ENCODE measurements at regions not wholly inside any gene's neighbourhood (a gene's known extent, or its start where the extent isn't known, plus 50 kb on each side); places are given as distances from the start of the nearest gene placed in this dataset.

- TF ChIP-seq CTCF (conservative IDR thresholded peaks at IDR 0.05), result no peak
- Mint-ChIP-seq H3K27ac (no peak overlapping the region), H3K9me3 (no peaks in the 10 kb centered on the region), H3K4me3 (no peak overlapping the region), H3K36me3 (ENCODE audit: low read depth) (no peaks in the 10 kb centered on the region), H3K27me3 (ENCODE audit: insufficient read depth) (no peaks in the 10 kb centered on the region), H3K4me1 (peaks cover 6% of the 10 kb centered on the region)
- no peaks in the 10 kb centered on the region for H3K27me3 ChIP-seq (ENCODE audit: control insufficient read depth, insufficient read depth, low read length, poor library complexity, severe bottlenecking)
- H3K36me3 ChIP-seq (ENCODE audit: control insufficient read depth, insufficient read depth, low read length), result no peaks in the 10 kb centered on the region
- H3K9me3 ChIP-seq (ENCODE audit: control insufficient read depth, low read length), result no peaks in the 10 kb centered on the region
- no peak overlapping the region for H3K27ac ChIP-seq (ENCODE audit: low read depth, low read length)
- H3K9ac ChIP-seq (ENCODE audit: extremely low read depth, low read length, poor library complexity, severe bottlenecking), result no peak overlapping the region
- peak; percentile 49 for DNase-seq
- H3K4me3 ChIP-seq (ENCODE audit: low read length), result no peak overlapping the region
- no peaks in the 10 kb centered on the region for H3K4me1 ChIP-seq (ENCODE audit: control insufficient read depth, insufficient read depth, low read length)
- WGBS, 2 experiments (ENCODE audit: insufficient coverage in 1 of 2, insufficient read length in 1 of 2), result 88 to 90% methylated on average over 2 to 6 of the region's 6 CpGs
Measured at GRCh38 chr15:66873856-66874255, 171.8 kb downstream of the SMAD6 start.

DNA sequence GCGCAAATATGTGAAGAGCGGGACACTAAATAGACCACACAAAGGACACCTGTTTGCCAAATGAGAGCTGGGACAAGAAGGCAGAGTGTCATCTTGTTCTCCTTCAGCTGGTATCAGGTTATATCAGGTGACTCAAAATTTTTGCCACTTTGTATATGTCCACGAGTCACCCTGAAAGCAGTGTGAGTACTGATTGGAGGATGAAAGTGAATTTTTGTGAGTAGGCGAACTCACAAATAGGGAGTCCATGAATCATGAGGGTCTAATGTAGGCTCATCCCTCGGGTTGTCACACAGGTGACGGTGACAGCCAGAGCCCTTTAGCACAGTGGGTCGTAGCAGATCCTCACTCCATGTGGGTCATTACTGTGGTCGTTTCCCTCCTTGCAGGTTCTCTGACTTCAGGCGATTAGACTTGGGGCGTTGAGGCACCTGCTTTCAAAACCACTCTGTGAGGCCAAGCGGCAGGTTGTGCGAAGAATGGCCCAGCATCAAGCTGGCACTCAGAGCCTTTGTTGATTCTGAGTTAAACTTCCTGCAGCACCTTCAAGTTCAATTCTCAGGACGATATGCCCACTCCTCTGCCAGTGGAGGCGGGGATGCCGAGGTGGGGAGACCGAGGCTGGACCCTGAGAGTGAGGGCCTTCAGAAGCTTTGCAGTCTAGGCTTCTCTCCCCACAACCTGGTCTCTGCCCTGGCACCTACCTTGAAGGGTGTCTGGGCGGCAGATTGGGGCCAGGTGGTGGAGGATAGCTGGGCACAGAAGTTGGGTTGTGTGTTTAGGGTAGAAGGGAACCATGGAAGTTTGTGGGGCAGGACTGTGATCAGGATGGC is 173.8 kb downstream of the SMAD6 start:
- WGBS, 2 experiments (ENCODE audit: insufficient coverage in 1 of 2, insufficient read length in 1 of 2), result 92 to 94% methylated on average over 13 to 17 of the region's 17 CpGs
- H3K27ac ChIP-seq (ENCODE audit: low read depth, low read length), result no peak overlapping the region
- Mint-ChIP-seq H3K9me3 (no peaks in the 10 kb centered on the region), H3K36me3 (ENCODE audit: low read depth) (no peaks in the 10 kb centered on the region), H3K27ac (peak overlapping the region; percentile 68), H3K27me3 (ENCODE audit: insufficient read depth) (no peaks in the 10 kb centered on the region), H3K4me1 (peaks cover 8% of the 10 kb centered on the region), H3K4me3 (no peak overlapping the region)
- TF ChIP-seq CTCF (conservative IDR thresholded peaks at IDR 0.05), result no peak
- H3K4me3 ChIP-seq (ENCODE audit: low read length), result no peak overlapping the region
- no peaks in the 10 kb centered on the region for H3K4me1 ChIP-seq (ENCODE audit: control insufficient read depth, insufficient read depth, low read length)
- H3K36me3 ChIP-seq (ENCODE audit: control insufficient read depth, insufficient read depth, low read length), result no peaks in the 10 kb centered on the region
- no peak overlapping the region for H3K9ac ChIP-seq (ENCODE audit: extremely low read depth, low read length, poor library complexity, severe bottlenecking)
- no peaks in the 10 kb centered on the region for H3K27me3 ChIP-seq (ENCODE audit: control insufficient read depth, insufficient read depth, low read length, poor library complexity, severe bottlenecking)
- no peaks in the 10 kb centered on the region for H3K9me3 ChIP-seq (ENCODE audit: control insufficient read depth, low read length)
- peak; percentile 38 for DNase-seq

DNA sequence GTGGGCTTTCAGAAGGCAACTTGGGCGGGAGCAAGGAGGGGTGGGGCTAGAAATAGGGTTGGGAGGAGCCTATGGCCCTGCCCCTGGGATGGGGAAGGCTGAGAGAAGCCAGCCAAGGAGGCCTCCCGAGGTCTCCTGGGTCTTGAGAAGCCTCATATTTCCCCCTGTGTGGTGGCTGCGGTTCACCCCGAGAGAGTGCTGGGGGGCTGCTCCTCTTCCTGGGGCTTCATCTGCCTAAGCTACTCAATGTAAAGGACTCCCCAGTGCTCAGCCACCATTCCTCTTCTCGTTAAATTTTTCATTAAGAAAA is 174.3 kb downstream of the SMAD6 start:
- peak; percentile 77 for DNase-seq
- Mint-ChIP-seq H3K4me3 (no peak overlapping the region), H3K4me1 (peaks cover 8% of the 10 kb centered on the region), H3K9me3 (no peaks in the 10 kb centered on the region), H3K27ac (peak overlapping the region; percentile 68), H3K36me3 (ENCODE audit: low read depth) (no peaks in the 10 kb centered on the region), H3K27me3 (ENCODE audit: insufficient read depth) (no peaks in the 10 kb centered on the region)
- Histone ChIP-seq H3K9ac (ENCODE audit: extremely low read depth, low read length, poor library complexity, severe bottlenecking) (no peak overlapping the region), H3K4me1 (ENCODE audit: control insufficient read depth, insufficient read depth, low read length) (no peaks in the 10 kb centered on the region), H3K9me3 (ENCODE audit: control insufficient read depth, low read length) (no peaks in the 10 kb centered on the region), H3K36me3 (ENCODE audit: control insufficient read depth, insufficient read depth, low read length) (no peaks in the 10 kb centered on the region), H3K27ac (ENCODE audit: low read depth, low read length) (no peak overlapping the region), H3K4me3 (ENCODE audit: low read length) (no peak overlapping the region), H3K27me3 (ENCODE audit: control insufficient read depth, insufficient read depth, low read length, poor library complexity, severe bottlenecking) (no peaks in the 10 kb centered on the region)
- 77 to 100% methylated on average over 1 to 5 of the region's 5 CpGs for WGBS, 2 experiments (ENCODE audit: insufficient coverage in 1 of 2, insufficient read length in 1 of 2)
- TF ChIP-seq CTCF (conservative IDR thresholded peaks at IDR 0.05), result no peak
